PFSK-1 (cell line): ENCODE measurements at regions not wholly inside any gene's neighbourhood (a gene's known extent, or its start where the extent isn't known, plus 50 kb on each side); places are given as distances from the start of the nearest gene placed in this dataset.

Experiments
- SIN3A ChIP-seq: IDR thresholded peaks from 2 replicates; pipeline ENCODE4 v1.6.1; 2012; ENCODE audit warnings: mild to moderate bottlenecking, low read length, moderate library complexity, borderline replicate concordance; ENCODE audit not compliant: insufficient read depth
- TAF1 ChIP-seq: IDR thresholded peaks from 2 replicates; pipeline ENCODE4 v1.6.1; 2012; ENCODE audit warnings: low read length, control low read depth, borderline replicate concordance; ENCODE audit not compliant: insufficient read depth
- TF ChIP-seq, protein P1 (sequence below), 2 experiments: IDR thresholded peaks; 2 replicates each; pipeline versions ENCODE4 v1.6.1 to v1.8.0; 2011 to 2012; ENCODE audit warnings: low read depth in 2 of 2, low read length in 2 of 2, control low read depth in 1 of 2, inconsistent platforms in 1 of 2, mild to moderate bottlenecking in 1 of 2, moderate library complexity in 1 of 2; ENCODE audit not compliant: insufficient read depth in 1 of 2

DNA sequence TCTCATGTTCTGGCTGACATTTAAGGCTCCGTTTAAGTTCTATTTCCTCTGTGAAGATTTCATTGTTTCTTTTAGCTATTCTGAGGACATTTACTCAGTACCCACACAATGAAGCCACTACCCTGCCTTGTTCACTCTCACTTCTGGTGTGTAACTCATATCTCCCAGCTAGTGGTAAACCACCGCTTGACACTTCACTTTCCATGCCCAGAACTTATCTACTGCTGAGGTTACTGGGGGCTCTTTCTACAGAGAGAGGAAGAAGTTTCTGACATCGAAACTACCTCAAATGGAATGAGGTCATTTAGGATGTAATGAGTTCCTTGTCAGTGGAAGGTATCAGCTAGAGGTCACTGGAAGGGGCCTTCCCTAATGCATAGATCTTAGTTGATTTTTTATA lies 501.5 kb downstream of the DMAC1 start:
- TF ChIP-seq SIN3A, result no peak
- no peak for TF ChIP-seq TAF1
- TF ChIP-seq, protein P1, sequence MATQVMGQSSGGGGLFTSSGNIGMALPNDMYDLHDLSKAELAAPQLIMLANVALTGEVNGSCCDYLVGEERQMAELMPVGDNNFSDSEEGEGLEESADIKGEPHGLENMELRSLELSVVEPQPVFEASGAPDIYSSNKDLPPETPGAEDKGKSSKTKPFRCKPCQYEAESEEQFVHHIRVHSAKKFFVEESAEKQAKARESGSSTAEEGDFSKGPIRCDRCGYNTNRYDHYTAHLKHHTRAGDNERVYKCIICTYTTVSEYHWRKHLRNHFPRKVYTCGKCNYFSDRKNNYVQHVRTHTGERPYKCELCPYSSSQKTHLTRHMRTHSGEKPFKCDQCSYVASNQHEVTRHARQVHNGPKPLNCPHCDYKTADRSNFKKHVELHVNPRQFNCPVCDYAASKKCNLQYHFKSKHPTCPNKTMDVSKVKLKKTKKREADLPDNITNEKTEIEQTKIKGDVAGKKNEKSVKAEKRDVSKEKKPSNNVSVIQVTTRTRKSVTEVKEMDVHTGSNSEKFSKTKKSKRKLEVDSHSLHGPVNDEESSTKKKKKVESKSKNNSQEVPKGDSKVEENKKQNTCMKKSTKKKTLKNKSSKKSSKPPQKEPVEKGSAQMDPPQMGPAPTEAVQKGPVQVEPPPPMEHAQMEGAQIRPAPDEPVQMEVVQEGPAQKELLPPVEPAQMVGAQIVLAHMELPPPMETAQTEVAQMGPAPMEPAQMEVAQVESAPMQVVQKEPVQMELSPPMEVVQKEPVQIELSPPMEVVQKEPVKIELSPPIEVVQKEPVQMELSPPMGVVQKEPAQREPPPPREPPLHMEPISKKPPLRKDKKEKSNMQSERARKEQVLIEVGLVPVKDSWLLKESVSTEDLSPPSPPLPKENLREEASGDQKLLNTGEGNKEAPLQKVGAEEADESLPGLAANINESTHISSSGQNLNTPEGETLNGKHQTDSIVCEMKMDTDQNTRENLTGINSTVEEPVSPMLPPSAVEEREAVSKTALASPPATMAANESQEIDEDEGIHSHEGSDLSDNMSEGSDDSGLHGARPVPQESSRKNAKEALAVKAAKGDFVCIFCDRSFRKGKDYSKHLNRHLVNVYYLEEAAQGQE (IDR thresholded peaks at IDR 0.05; ENCODE audit: insufficient read depth in 1 of 2, low read depth in 2 of 2, low read length in 2 of 2), result no peak
